Type B pancreatic cell (in vitro differentiated cells): ENCODE measurements at regions not wholly inside any gene's neighbourhood (a gene's known extent, or its start where the extent isn't known, plus 50 kb on each side); places are given as distances from the start of the nearest gene placed in this dataset.
"Not testable (repeated sequence)": the region's sequence is repeated elsewhere in the genome, so short reads cannot be mapped to it uniquely, and the experiment has no call there.

ENCODE experiments used
- DNase-seq: peaks from one replicate; pipeline ENCODE4 v3.0.0; 2021; ENCODE audit warnings: mixed read lengths; ENCODE audit not compliant: unreplicated experiment; ENCODE audit errors: extremely low spot score
- H3K27ac Mint-ChIP-seq: 2 replicates; pipeline ENCODE4 v1.8.0; 2021; ENCODE audit warnings: mild to moderate bottlenecking, mixed read lengths
- H3K27me3 Mint-ChIP-seq: 2 replicates; pipeline ENCODE4 v1.8.0; 2021; ENCODE audit warnings: mixed read lengths
- H3K36me3 Mint-ChIP-seq: 2 replicates; pipeline ENCODE4 v1.8.0; 2021; ENCODE audit warnings: mixed read lengths
- H3K4me1 Mint-ChIP-seq: one replicate; pipeline ENCODE4 v1.8.0; 2021; ENCODE audit warnings: mixed read lengths; ENCODE audit not compliant: unreplicated experiment
- H3K4me3 Mint-ChIP-seq: 2 replicates; pipeline ENCODE4 v1.8.0; 2021; ENCODE audit warnings: mild to moderate bottlenecking, mixed read lengths
- H3K9me3 Mint-ChIP-seq: 2 replicates; pipeline ENCODE4 v1.8.0; 2021; ENCODE audit warnings: mixed read lengths
- CTCF ChIP-seq: fragments of 200-600 bp; sonication (generic); conservative IDR thresholded peaks from 2 replicates; pipeline ENCODE4 v1.5.0; 2021; ENCODE audit warnings: antibody characterized with exemption, mild to moderate bottlenecking

GRCh38 chr12:96085475-96085874 is 50.1 kb upstream of the LTA4H start:
- no peak for DNase-seq
- no peak for TF ChIP-seq CTCF
- Mint-ChIP-seq H3K4me1 (no peaks in the 10 kb centered on the region), H3K27ac (no peak overlapping the region), H3K36me3 (no peaks in the 10 kb centered on the region), H3K4me3 (no peak overlapping the region), H3K27me3 (peaks cover 3% of the 10 kb centered on the region), H3K9me3 (no peaks in the 10 kb centered on the region)

- not testable (repeated sequence) for DNase-seq, H3K4me1 Mint-ChIP-seq, H3K9me3 Mint-ChIP-seq, H3K27ac Mint-ChIP-seq, H3K27me3 Mint-ChIP-seq, H3K4me3 Mint-ChIP-seq, H3K36me3 Mint-ChIP-seq
Observed at GRCh38 chr12:96086190-96086589, 50.8 kb upstream of the LTA4H start.

- no peak overlapping the region for H3K27ac Mint-ChIP-seq
- no peaks in the 10 kb centered on the region for H3K36me3 Mint-ChIP-seq
- peaks cover 3% of the 10 kb centered on the region for H3K27me3 Mint-ChIP-seq
- no peak overlapping the region for H3K4me3 Mint-ChIP-seq
- peaks cover 6% of the 10 kb centered on the region for H3K9me3 Mint-ChIP-seq
- TF ChIP-seq CTCF, result no peak
- peaks cover 17% of the 10 kb centered on the region for H3K4me1 Mint-ChIP-seq
- no peak for DNase-seq
Observed at GRCh38 chr12:96091833-96092232, 56.4 kb upstream of the LTA4H start.

- H3K4me3 Mint-ChIP-seq, result no peak overlapping the region
- H3K27ac Mint-ChIP-seq, result peak overlapping the region; percentile 10
- H3K4me1 Mint-ChIP-seq, result peaks cover 17% of the 10 kb centered on the region
- no peak for TF ChIP-seq CTCF
- no peaks in the 10 kb centered on the region for H3K36me3 Mint-ChIP-seq
- no peak for DNase-seq
- peaks cover 3% of the 10 kb centered on the region for H3K27me3 Mint-ChIP-seq
- H3K9me3 Mint-ChIP-seq, result peaks cover 6% of the 10 kb centered on the region
Observed at GRCh38 chr12:96093543-96094196, 58.3 kb upstream of the LTA4H start.

- TF ChIP-seq CTCF, result no peak
- no peak overlapping the region for H3K4me3 Mint-ChIP-seq
- no peak for DNase-seq
- no peak overlapping the region for H3K27ac Mint-ChIP-seq
- H3K4me1 Mint-ChIP-seq, result peaks cover 17% of the 10 kb centered on the region
- peaks cover 6% of the 10 kb centered on the region for H3K9me3 Mint-ChIP-seq
- H3K36me3 Mint-ChIP-seq, result no peaks in the 10 kb centered on the region
- H3K27me3 Mint-ChIP-seq, result peaks cover 3% of the 10 kb centered on the region
Observed at GRCh38 chr12:96094201-96094600, 58.8 kb upstream of the LTA4H start.

- H3K27me3 Mint-ChIP-seq, result no peaks in the 10 kb centered on the region
- no peak for DNase-seq
- no peak overlapping the region for H3K4me3 Mint-ChIP-seq
- H3K4me1 Mint-ChIP-seq, result peaks cover 13% of the 10 kb centered on the region
- TF ChIP-seq CTCF, result no peak
- no peaks in the 10 kb centered on the region for H3K36me3 Mint-ChIP-seq
- no peaks in the 10 kb centered on the region for H3K9me3 Mint-ChIP-seq
- H3K27ac Mint-ChIP-seq, result no peak overlapping the region
Observed at GRCh38 chr12:96098631-96099030, 63.2 kb upstream of the LTA4H start.
